Glomerular visceral epithelial cell (primary cell): ENCODE measurements at regions not wholly inside any gene's neighbourhood (a gene's known extent, or its start where the extent isn't known, plus 50 kb on each side); places are given as distances from the start of the nearest gene placed in this dataset.

Experiments
- DNase-seq: peaks from one replicate; pipeline ENCODE4 v3.0.0-alpha.2; 2016; ENCODE audit errors: extremely low spot score

GRCh38 chr4:171759274-171759673 is 53.9 kb upstream of the GALNTL6 start:
- DNase-seq, result no peak

- no peak for DNase-seq
Measured at GRCh38 chr4:171751538-171751937, 61.7 kb upstream of the GALNTL6 start.

GRCh38 chr4:171746418-171746817 is 66.8 kb upstream of the GALNTL6 start:
- no peak for DNase-seq

GRCh38 chr4:171742436-171742835 is 70.8 kb upstream of the GALNTL6 start:
- no peak for DNase-seq

- DNase-seq, result no peak
Measured at GRCh38 chr4:171727185-171727584, 86.0 kb upstream of the GALNTL6 start.

- DNase-seq, result no peak
Measured at GRCh38 chr4:171721937-171722336, 91.3 kb upstream of the GALNTL6 start.

GRCh38 chr4:171719691-171720090 is 93.5 kb upstream of the GALNTL6 start:
- DNase-seq, result no peak

GRCh38 chr4:171718665-171719064 is 94.5 kb upstream of the GALNTL6 start:
- no peak for DNase-seq

GRCh38 chr4:171718069-171718468 is 95.1 kb upstream of the GALNTL6 start:
- DNase-seq, result peak; percentile 20

GRCh38 chr4:171717231-171717741 is 95.9 kb upstream of the GALNTL6 start:
- no peak for DNase-seq

- no peak for DNase-seq
Measured at GRCh38 chr4:171715973-171716372, 97.2 kb upstream of the GALNTL6 start.

GRCh38 chr4:171714791-171715454 is 98.3 kb upstream of the GALNTL6 start:
- DNase-seq, result no peak

- DNase-seq, result no peak
Measured at GRCh38 chr4:171710743-171711142, 102.5 kb upstream of the GALNTL6 start.

GRCh38 chr4:171676555-171677215 is 136.5 kb upstream of the GALNTL6 start:
- DNase-seq, result peak; percentile 8

- no peak for DNase-seq
Measured at GRCh38 chr4:171674781-171675180, 138.4 kb upstream of the GALNTL6 start.

- DNase-seq, result no peak
Measured at GRCh38 chr4:171668403-171668802, 144.8 kb upstream of the GALNTL6 start.

- DNase-seq, result no peak
Measured at GRCh38 chr4:171667906-171668305, 145.3 kb upstream of the GALNTL6 start.

- no peak for DNase-seq
Measured at GRCh38 chr4:171651071-171651470, 162.1 kb upstream of the GALNTL6 start.

- DNase-seq, result peak; percentile 3
Measured at GRCh38 chr4:171650543-171650942, 162.7 kb upstream of the GALNTL6 start.

GRCh38 chr4:171648926-171649325 is 164.3 kb upstream of the GALNTL6 start:
- no peak for DNase-seq

- no peak for DNase-seq
Measured at GRCh38 chr4:171646984-171647383, 166.2 kb upstream of the GALNTL6 start.

- DNase-seq, result no peak
Measured at GRCh38 chr4:171644430-171645057, 168.7 kb upstream of the GALNTL6 start.

GRCh38 chr4:171639540-171639939 is 173.7 kb upstream of the GALNTL6 start:
- peak; percentile 31 for DNase-seq
